IMR-90 (cell line): ENCODE measurements at regions not wholly inside any gene's neighbourhood (a gene's known extent, or its start where the extent isn't known, plus 50 kb on each side); places are given as distances from the start of the nearest gene placed in this dataset.

Experiments
- ATAC-seq: fragments of 200-7000 bp; cut with Tn5 transposase; 2 replicates; pipeline ENCODE4 v1.9.1; 2020; ENCODE audit warnings: low read depth, mild to moderate bottlenecking, moderate library complexity
- BruUV-seq: library from RNA; stranded (reverse); fragments of 400-500 nt; replicated peaks from 2 replicates; lab custom pipeline; 2021; lab: Mats Ljungman, UMichigan
- CTCF ChIA-PET: fragments of 300-600 bp; formaldehyde crosslinking; extraction: SDS; loops from one replicate; lab custom pipeline; 2021; ENCODE audit warnings: antibody characterized with exemption; lab: Yijun Ruan, JAX
- POLR2A ChIA-PET: fragments of 300-600 bp; sonication (Branson Sonifier 250); formaldehyde crosslinking; loops from one replicate; lab custom pipeline; 2022; ENCODE audit warnings: antibody characterized with exemption; ENCODE audit not compliant: unreplicated experiment; lab: Charles Lee
- DNase-seq: peaks from one replicate; pipeline ENCODE4 v3.0.0; 2013
- H2AFZ ChIP-seq: replicated peaks from 2 replicates; pipeline ENCODE3; 2013; ENCODE audit warnings: low read length, mild to moderate bottlenecking; ENCODE audit not compliant: poor library complexity
- H2AK5ac ChIP-seq: 2 replicates; pipeline ENCODE4 v1.6.1; 2013; ENCODE audit warnings: low read depth, low read length, inconsistent platforms
- H2AK9ac ChIP-seq: replicated peaks from 2 replicates; pipeline ENCODE3; 2013; ENCODE audit warnings: mild to moderate bottlenecking, low read depth, low read length, moderate library complexity; ENCODE audit not compliant: poor library complexity
- H2BK120ac ChIP-seq: 2 replicates; pipeline ENCODE4 v1.6.1; 2013; ENCODE audit warnings: low read depth, low read length, inconsistent platforms
- H2BK15ac ChIP-seq: 3 replicates; pipeline ENCODE4 v1.6.1; 2013; ENCODE audit warnings: low read depth, low read length, inconsistent platforms
- H2BK20ac ChIP-seq: 2 replicates; pipeline ENCODE4 v1.6.1; 2013; ENCODE audit warnings: low read depth, mild to moderate bottlenecking, inconsistent platforms, low read length, moderate library complexity
- H2BK5ac ChIP-seq: 2 replicates; pipeline ENCODE4 v1.6.1; 2013; ENCODE audit warnings: mild to moderate bottlenecking, low read depth, low read length, inconsistent platforms; ENCODE audit not compliant: poor library complexity, severe bottlenecking
- H3K14ac ChIP-seq: replicated peaks from 2 replicates; pipeline ENCODE4 v1.6.1; 2013; ENCODE audit warnings: low read depth, low read length, inconsistent platforms
- H3K18ac ChIP-seq: 2 replicates; pipeline ENCODE4 v1.6.1; 2013; ENCODE audit warnings: low read depth, low read length, control low read depth
- H3K23ac ChIP-seq: 2 replicates; pipeline ENCODE4 v1.6.1; 2013; ENCODE audit warnings: low read depth, low read length, inconsistent platforms
- H3K27ac ChIP-seq: 2 replicates; pipeline ENCODE4 v1.5.1; 2013; ENCODE audit warnings: mild to moderate bottlenecking, control low read depth, low read length; ENCODE audit not compliant: insufficient read depth
- H3K27me3 ChIP-seq: 2 replicates; pipeline ENCODE4 v1.6.1; 2013; ENCODE audit warnings: low read length; ENCODE audit not compliant: control insufficient read depth, insufficient read depth
- H3K36me3 ChIP-seq: 2 replicates; pipeline ENCODE4 v1.6.1; 2013; ENCODE audit warnings: low read length, mixed read lengths; ENCODE audit not compliant: control insufficient read depth, insufficient read depth
- H3K4ac ChIP-seq: 2 replicates; pipeline ENCODE4 v1.6.1; 2013; ENCODE audit warnings: low read depth, low read length, inconsistent platforms
- H3K4me1 ChIP-seq: 2 replicates; pipeline ENCODE4 v1.6.1; 2013; ENCODE audit warnings: low read length, mixed read lengths; ENCODE audit not compliant: control insufficient read depth, insufficient read depth
- H3K4me2 ChIP-seq: 2 replicates; pipeline ENCODE4 v1.6.1; 2013; ENCODE audit warnings: low read depth, mild to moderate bottlenecking, control low read depth, low read length, moderate library complexity
- H3K4me3 ChIP-seq: 2 replicates; pipeline ENCODE4 v1.5.1; 2013; ENCODE audit warnings: low read depth, mild to moderate bottlenecking, control low read depth, low read length, moderate library complexity; ENCODE audit not compliant: insufficient read depth
- H3K56ac ChIP-seq: 2 replicates; pipeline ENCODE4 v1.6.1; 2013; ENCODE audit warnings: low read length, inconsistent platforms; ENCODE audit not compliant: insufficient read depth; ENCODE audit errors: extremely low read depth
- H3K79me1 ChIP-seq, 2 experiments: 2 replicates each; pipeline ENCODE4 v1.6.1; 2013; ENCODE audit warnings: low read length in 2 of 2, inconsistent platforms in 1 of 2, low read depth in 1 of 2
- H3K9ac ChIP-seq: 2 replicates; pipeline ENCODE4 v1.6.1; 2013; ENCODE audit warnings: low read depth, low read length, control low read depth
- H3K9me1 ChIP-seq: 2 replicates; pipeline ENCODE4 v1.6.1; 2013; ENCODE audit warnings: low read length, inconsistent platforms; ENCODE audit not compliant: insufficient read depth
- H3K9me3 ChIP-seq: 2 replicates; pipeline ENCODE4 v1.6.1; 2013; ENCODE audit warnings: low read length; ENCODE audit not compliant: control insufficient read depth, insufficient read depth
- H4K20me1 ChIP-seq: 2 replicates; pipeline ENCODE4 v1.6.1; 2013; ENCODE audit warnings: low read length, inconsistent platforms; ENCODE audit not compliant: insufficient read depth
- H4K5ac ChIP-seq: 2 replicates; pipeline ENCODE4 v1.6.1; 2013; ENCODE audit warnings: mild to moderate bottlenecking, low read depth, low read length, control low read depth
- H4K8ac ChIP-seq, 2 experiments: 2 replicates each; pipeline ENCODE4 v1.6.1; 2013; ENCODE audit warnings: low read depth in 2 of 2, low read length in 2 of 2, control low read depth in 1 of 2, inconsistent platforms in 1 of 2
- H4K91ac ChIP-seq: 2 replicates; pipeline ENCODE4 v1.6.1; 2013; ENCODE audit warnings: low read depth, low read length, inconsistent platforms; ENCODE audit not compliant: insufficient read depth
- BHLHE40 ChIP-seq: fragments of 150-350 bp; IDR thresholded peaks from 2 replicates; pipeline ENCODE4 v1.6.1; 2016; ENCODE audit warnings: mild to moderate bottlenecking, low read depth, low read length
- CEBPB ChIP-seq: IDR thresholded peaks from 2 replicates; pipeline ENCODE4 v1.6.1; 2012; ENCODE audit warnings: low read depth, low read length, improper control_type of control experiment
- CHD1 ChIP-seq: IDR thresholded peaks from 2 replicates; pipeline ENCODE4 v1.6.1; 2012; ENCODE audit warnings: low read depth, low read length, improper control_type of control experiment
- FOS ChIP-seq: fragments of 150-350 bp; IDR thresholded peaks from 2 replicates; pipeline ENCODE4 v1.6.1; 2016; ENCODE audit warnings: low read depth, low read length
- MAFK ChIP-seq: IDR thresholded peaks from 2 replicates; pipeline ENCODE4 v1.6.1; 2012; ENCODE audit warnings: low read depth, low read length, improper control_type of control experiment
- MAZ ChIP-seq: IDR thresholded peaks from 2 replicates; pipeline ENCODE4 v1.6.1; 2012; ENCODE audit warnings: low read depth, mild to moderate bottlenecking, low read length, improper control_type of control experiment, moderate library complexity, borderline replicate concordance
- MXI1 ChIP-seq: IDR thresholded peaks from 2 replicates; pipeline ENCODE4 v1.6.1; 2012; ENCODE audit warnings: low read depth, mild to moderate bottlenecking, low read length, moderate library complexity, borderline replicate concordance
- NFE2L2 ChIP-seq: fragments of 150-350 bp; IDR thresholded peaks from 2 replicates; pipeline ENCODE4 v1.6.1; 2016; ENCODE audit warnings: low read depth, mild to moderate bottlenecking, low read length
- POLR2A ChIP-seq: IDR thresholded peaks from 2 replicates; pipeline ENCODE4 v1.6.1; 2012; ENCODE audit warnings: mild to moderate bottlenecking, low read depth, low read length
- RAD21 ChIP-seq: IDR thresholded peaks from 2 replicates; pipeline ENCODE4 v1.6.1; 2012; ENCODE audit warnings: low read length, improper control_type of control experiment
- RCOR1 ChIP-seq: IDR thresholded peaks from 2 replicates; pipeline ENCODE4 v1.6.1; 2012; ENCODE audit warnings: mild to moderate bottlenecking, low read length, improper control_type of control experiment; ENCODE audit not compliant: insufficient replicate concordance
- RFX5 ChIP-seq: IDR thresholded peaks from 2 replicates; pipeline ENCODE4 v1.8.0; 2012; ENCODE audit warnings: low read depth, mild to moderate bottlenecking, low read length, moderate library complexity
- SMC3 ChIP-seq: fragments of 150-350 bp; IDR thresholded peaks from 2 replicates; pipeline ENCODE4 v1.6.1; 2016; ENCODE audit warnings: low read depth, mild to moderate bottlenecking, antibody characterized with exemption, low read length, moderate library complexity
- WGBS, 2 experiments: methylation state at CpG; one replicate each; pipeline versions ENCODE4 v1.1.5 to v1.1.7; 2013; ENCODE audit warnings: missing lambda C conversion rate in 2 of 2; ENCODE audit not compliant: insufficient read length in 1 of 2; ENCODE audit errors: extremely low coverage in 2 of 2; 5-methylcytosine and 5-hydroxymethylcytosine counted together
- dilution Hi-C: fragments of 300-500 bp; cut with HindIII; formaldehyde crosslinking; loops from one replicate; pipeline ENCODE4 v1.14.3; 2018; ENCODE audit warnings: low sequenced_read_pairs; ENCODE audit not compliant: unreplicated experiment
- in situ Hi-C: fragments of 300-500 bp; cut with MboI; formaldehyde crosslinking; loops from 3 replicates; pipeline ENCODE4 v1.14.3; 2019; ENCODE audit warnings: low sequenced_read_pairs, inconsistent platforms, mixed read lengths
- intact Hi-C: fragments of 100-400 bp; cut with micrococcal nuclease; formaldehyde crosslinking; loops from 2 replicates; pipeline ENCODE4 v1.10.0; 2022
- TF ChIP-seq, protein P1 (sequence below): fragments of 150-350 bp; IDR thresholded peaks from 2 replicates; pipeline ENCODE4 v1.6.1; 2017; ENCODE audit warnings: mild to moderate bottlenecking, antibody characterized with exemption, low read length, low read depth
- TF ChIP-seq, protein P2 (sequence below): conservative IDR thresholded peaks from 2 replicates; pipeline ENCODE4 v1.5.1; 2012; ENCODE audit warnings: mild to moderate bottlenecking, low read depth, low read length, improper control_type of control experiment
- TF ChIP-seq, protein P3 (sequence below): fragments of 150-350 bp; IDR thresholded peaks from 2 replicates; pipeline ENCODE4 v1.6.1; 2016; ENCODE audit warnings: low read depth, mild to moderate bottlenecking, low read length, moderate library complexity, borderline replicate concordance

DNA sequence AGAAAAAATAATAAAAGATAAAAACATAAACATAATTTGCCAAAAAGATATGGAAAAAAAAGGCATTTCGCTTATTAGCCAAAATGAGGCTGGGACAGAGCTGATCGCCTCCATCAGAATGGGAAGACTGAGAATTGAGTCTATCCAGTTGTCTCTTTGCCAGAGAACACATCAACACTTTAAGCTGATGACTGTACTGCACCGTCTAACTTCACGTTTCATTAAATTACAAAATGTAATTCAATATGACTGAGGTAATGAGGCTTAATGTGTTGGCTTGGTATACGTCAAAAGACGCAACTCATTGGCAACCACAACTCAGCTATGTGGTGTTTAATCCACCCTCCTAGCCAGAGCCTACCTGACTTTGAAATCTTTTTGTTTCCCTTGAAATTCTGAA, 462.7 kb upstream of the CD180 start:
- H3K4me3 ChIP-seq: no peak overlapping the region
- no peaks in the 10 kb centered on the region for H3K36me3 ChIP-seq
- in situ Hi-C loops (no loop called here), intact Hi-C loops (no loop called here), dilution Hi-C loops (no loop called here)
- no peak overlapping the region for H4K8ac ChIP-seq
- no peak overlapping the region for H2BK15ac ChIP-seq
- no peak overlapping the region for H3K9ac ChIP-seq
- no peaks in the 10 kb centered on the region for H4K20me1 ChIP-seq
- DNase-seq (no peak), ATAC-seq (no peak)
- H3K4me1 ChIP-seq: no peaks in the 10 kb centered on the region
- WGBS, 2 experiments: no CpG with 5 or more reads among the region's 6 CpGs
- no peak overlapping the region for H4K91ac ChIP-seq
- no peak overlapping the region for H2AK5ac ChIP-seq
- no peak overlapping the region for H2BK20ac ChIP-seq
- H3K79me1 ChIP-seq: no peaks in the 10 kb centered on the region
- no peak overlapping the region for H3K14ac ChIP-seq
- no peak overlapping the region for H3K4ac ChIP-seq
- H2BK120ac ChIP-seq: no peak overlapping the region
- no peaks in the 10 kb centered on the region for H3K9me3 ChIP-seq
- no peak overlapping the region for H3K23ac ChIP-seq
- no peak overlapping the region for H2AK9ac ChIP-seq
- TF ChIP-seq MAFK (no peak), FOS (no peak), CEBPB (no peak), RCOR1 (no peak), POLR2A (no peak), BHLHE40 (no peak), CHD1 (no peak), RFX5 (no peak), SMC3 (no peak), RAD21 (no peak), MXI1 (no peak), NFE2L2 (no peak), MAZ (no peak)
- TF ChIP-seq, protein P1, sequence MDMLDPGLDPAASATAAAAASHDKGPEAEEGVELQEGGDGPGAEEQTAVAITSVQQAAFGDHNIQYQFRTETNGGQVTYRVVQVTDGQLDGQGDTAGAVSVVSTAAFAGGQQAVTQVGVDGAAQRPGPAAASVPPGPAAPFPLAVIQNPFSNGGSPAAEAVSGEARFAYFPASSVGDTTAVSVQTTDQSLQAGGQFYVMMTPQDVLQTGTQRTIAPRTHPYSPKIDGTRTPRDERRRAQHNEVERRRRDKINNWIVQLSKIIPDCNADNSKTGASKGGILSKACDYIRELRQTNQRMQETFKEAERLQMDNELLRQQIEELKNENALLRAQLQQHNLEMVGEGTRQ: no peak
- TF ChIP-seq, protein P2, sequence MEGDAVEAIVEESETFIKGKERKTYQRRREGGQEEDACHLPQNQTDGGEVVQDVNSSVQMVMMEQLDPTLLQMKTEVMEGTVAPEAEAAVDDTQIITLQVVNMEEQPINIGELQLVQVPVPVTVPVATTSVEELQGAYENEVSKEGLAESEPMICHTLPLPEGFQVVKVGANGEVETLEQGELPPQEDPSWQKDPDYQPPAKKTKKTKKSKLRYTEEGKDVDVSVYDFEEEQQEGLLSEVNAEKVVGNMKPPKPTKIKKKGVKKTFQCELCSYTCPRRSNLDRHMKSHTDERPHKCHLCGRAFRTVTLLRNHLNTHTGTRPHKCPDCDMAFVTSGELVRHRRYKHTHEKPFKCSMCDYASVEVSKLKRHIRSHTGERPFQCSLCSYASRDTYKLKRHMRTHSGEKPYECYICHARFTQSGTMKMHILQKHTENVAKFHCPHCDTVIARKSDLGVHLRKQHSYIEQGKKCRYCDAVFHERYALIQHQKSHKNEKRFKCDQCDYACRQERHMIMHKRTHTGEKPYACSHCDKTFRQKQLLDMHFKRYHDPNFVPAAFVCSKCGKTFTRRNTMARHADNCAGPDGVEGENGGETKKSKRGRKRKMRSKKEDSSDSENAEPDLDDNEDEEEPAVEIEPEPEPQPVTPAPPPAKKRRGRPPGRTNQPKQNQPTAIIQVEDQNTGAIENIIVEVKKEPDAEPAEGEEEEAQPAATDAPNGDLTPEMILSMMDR: no peak
- TF ChIP-seq, protein P3, sequence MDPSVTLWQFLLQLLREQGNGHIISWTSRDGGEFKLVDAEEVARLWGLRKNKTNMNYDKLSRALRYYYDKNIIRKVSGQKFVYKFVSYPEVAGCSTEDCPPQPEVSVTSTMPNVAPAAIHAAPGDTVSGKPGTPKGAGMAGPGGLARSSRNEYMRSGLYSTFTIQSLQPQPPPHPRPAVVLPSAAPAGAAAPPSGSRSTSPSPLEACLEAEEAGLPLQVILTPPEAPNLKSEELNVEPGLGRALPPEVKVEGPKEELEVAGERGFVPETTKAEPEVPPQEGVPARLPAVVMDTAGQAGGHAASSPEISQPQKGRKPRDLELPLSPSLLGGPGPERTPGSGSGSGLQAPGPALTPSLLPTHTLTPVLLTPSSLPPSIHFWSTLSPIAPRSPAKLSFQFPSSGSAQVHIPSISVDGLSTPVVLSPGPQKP: no peak
- no peaks in the 10 kb centered on the region for H3K9me1 ChIP-seq
- no peak overlapping the region for H2BK5ac ChIP-seq
- H3K27ac ChIP-seq: no peak overlapping the region
- no TSS peak for BruUV-seq
- no peak overlapping the region for H3K56ac ChIP-seq
- H2AFZ ChIP-seq: no peak overlapping the region
- H3K18ac ChIP-seq: no peak overlapping the region
- ChIA-PET CTCF (no interaction called here), POLR2A (no interaction called here)
- H4K5ac ChIP-seq: no peak overlapping the region
- no peak overlapping the region for H3K4me2 ChIP-seq
- no peaks in the 10 kb centered on the region for H3K27me3 ChIP-seq
